ENCODE measurements at regions not wholly inside any gene's neighbourhood (a gene's known extent, or its start where the extent isn't known, plus 50 kb on each side); places are given as distances from the start of the nearest gene placed in this dataset.

DNA sequence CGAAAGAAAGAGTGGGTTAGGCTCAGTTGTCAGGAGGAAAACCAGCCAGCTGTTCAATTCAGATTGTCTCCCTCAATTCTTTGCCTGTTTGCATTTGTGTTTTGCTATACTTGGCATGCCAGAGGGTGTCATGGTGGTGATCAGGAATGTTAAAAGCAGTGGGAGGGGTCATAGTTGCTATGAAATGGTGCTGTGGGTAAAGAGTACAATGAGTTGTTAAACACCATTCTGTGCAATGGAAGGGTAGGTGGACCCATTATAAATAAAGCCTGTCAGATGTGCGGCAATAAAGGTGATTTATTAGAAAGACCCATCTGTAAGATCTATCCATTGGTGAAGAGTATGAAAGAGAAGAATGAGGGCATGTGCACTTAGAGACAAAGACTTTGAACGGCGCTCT, 82.2 kb downstream of the MRPL32 start (continued):
- TF ChIP-seq SP4 (IDR thresholded peaks at IDR 0.05; ENCODE audit: low read length) = no peak
- TF ChIP-seq JUND (IDR thresholded peaks at IDR 0.05; ENCODE audit: low read length) = no peak
- TF ChIP-seq POLR2AphosphoS5 (IDR thresholded peaks at IDR 0.05; ENCODE audit: low read depth, low read length) = no peak
- TF ChIP-seq CTBP2 (IDR thresholded peaks at IDR 0.05; ENCODE audit: borderline replicate concordance, insufficient read depth, insufficient read length, low read length) = no peak
- no peak for TF ChIP-seq SUZ12 (IDR thresholded peaks at IDR 0.05; ENCODE audit: low read length)
- no peak for TF ChIP-seq PHF8 (conservative IDR thresholded peaks at IDR 0.05; ENCODE audit: low read depth, low read length)
- no peak for TF ChIP-seq SIN3A (conservative IDR thresholded peaks at IDR 0.05 in 1 of 2, IDR thresholded peaks at IDR 0.05 in 1 of 2; ENCODE audit: low read depth in 1 of 2, low read length in 2 of 2)
- TF ChIP-seq HDAC6 (IDR thresholded peaks at IDR 0.05; ENCODE audit: low read depth, low read length) = no peak

Data from H1 (cell line).